Epithelial cell of esophagus (primary cell): ENCODE measurements at regions not wholly inside any gene's neighbourhood (a gene's known extent, or its start where the extent isn't known, plus 50 kb on each side); places are given as distances from the start of the nearest gene placed in this dataset.

Experiments used
- DNase-seq: peaks from one replicate; pipeline ENCODE4 v3.0.0; 2010; ENCODE audit warnings: low read depth
- H3K4me3 ChIP-seq: 2 replicates; pipeline ENCODE4 v1.5.1; 2011; ENCODE audit warnings: mild to moderate bottlenecking, low read length, control low read depth
- TF ChIP-seq, protein P1 (sequence below): IDR thresholded peaks from 2 replicates; pipeline ENCODE4 v1.5.1; 2011; ENCODE audit warnings: low read depth, mild to moderate bottlenecking, low read length, control low read depth, inconsistent platforms; ENCODE audit not compliant: insufficient read depth; ENCODE audit errors: missing control alignments

DNA sequence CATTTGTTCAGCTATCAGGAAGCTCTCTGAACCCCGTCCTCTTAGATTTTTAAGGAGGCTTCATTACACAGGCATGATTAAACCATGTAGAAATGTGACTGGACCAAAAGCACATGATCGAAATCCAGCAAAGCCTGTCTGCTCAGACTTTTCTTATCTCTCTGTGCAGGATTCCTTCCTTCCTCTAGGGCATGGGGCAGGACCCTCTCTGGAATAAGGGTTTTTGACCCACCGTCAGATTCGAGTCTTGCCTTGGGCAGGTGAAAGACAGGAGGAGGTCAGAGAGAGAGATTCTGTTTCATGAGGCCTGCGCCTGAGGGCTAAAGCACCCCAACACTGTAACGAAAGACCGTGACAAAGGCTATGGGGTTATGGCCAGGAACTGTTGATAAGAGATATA lies 136.8 kb downstream of the RHOU start:
- DNase-seq = no peak
- no peak overlapping the region for H3K4me3 ChIP-seq
- TF ChIP-seq, protein P1, sequence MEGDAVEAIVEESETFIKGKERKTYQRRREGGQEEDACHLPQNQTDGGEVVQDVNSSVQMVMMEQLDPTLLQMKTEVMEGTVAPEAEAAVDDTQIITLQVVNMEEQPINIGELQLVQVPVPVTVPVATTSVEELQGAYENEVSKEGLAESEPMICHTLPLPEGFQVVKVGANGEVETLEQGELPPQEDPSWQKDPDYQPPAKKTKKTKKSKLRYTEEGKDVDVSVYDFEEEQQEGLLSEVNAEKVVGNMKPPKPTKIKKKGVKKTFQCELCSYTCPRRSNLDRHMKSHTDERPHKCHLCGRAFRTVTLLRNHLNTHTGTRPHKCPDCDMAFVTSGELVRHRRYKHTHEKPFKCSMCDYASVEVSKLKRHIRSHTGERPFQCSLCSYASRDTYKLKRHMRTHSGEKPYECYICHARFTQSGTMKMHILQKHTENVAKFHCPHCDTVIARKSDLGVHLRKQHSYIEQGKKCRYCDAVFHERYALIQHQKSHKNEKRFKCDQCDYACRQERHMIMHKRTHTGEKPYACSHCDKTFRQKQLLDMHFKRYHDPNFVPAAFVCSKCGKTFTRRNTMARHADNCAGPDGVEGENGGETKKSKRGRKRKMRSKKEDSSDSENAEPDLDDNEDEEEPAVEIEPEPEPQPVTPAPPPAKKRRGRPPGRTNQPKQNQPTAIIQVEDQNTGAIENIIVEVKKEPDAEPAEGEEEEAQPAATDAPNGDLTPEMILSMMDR = no peak

DNA sequence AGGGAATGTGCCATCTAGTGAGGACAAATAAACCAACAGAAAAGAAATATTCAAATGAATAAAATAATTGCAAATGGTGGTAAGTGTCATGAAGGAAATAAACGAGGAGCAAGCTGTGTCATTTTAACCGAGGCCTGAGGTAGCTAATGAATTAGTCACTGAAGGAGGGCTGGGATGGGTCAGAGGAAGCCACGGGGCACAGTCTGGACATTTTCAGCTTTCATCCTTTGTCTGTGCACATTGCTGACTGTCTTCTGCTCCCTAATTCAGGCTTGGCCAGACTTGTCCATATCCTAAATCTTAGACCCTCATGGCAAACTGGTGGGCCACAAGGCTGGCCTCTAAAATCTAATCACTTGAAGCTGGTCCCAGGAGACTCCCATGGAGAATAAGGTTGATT lies 138.4 kb downstream of the RHOU start:
- H3K4me3 ChIP-seq = no peak overlapping the region
- TF ChIP-seq, protein P1 = no peak
- DNase-seq = no peak

GRCh38 chr1:228875741-228876140 lies 140.5 kb downstream of the RHOU start:
- DNase-seq = no peak
- H3K4me3 ChIP-seq = no peak overlapping the region
- TF ChIP-seq, protein P1 = no peak

DNA sequence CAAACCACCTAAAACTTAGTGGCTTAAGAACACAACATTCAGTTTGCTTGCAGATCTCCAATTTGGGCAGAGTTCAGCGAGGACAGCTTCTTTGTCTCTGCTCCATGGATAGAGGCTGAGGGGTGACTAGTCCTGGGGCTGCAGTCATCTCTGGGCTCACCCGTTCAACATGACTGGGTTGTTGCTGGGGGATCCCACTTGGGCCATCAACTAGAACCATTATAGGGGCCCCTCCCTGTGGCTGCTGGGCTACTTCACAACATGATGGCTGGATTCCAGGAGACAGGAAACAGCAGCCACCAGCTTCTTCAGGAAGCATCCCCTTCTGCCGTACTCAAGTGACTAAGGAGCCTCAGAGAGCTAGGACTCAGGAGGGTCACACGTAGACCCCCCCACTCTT lies 140.9 kb downstream of the RHOU start:
- TF ChIP-seq, protein P1 = no peak
- DNase-seq = no peak
- H3K4me3 ChIP-seq = no peak overlapping the region

GRCh38 chr1:228879164-228879563 lies 143.9 kb downstream of the RHOU start:
- DNase-seq = no peak
- TF ChIP-seq, protein P1 = no peak
- H3K4me3 ChIP-seq = no peak overlapping the region

DNA sequence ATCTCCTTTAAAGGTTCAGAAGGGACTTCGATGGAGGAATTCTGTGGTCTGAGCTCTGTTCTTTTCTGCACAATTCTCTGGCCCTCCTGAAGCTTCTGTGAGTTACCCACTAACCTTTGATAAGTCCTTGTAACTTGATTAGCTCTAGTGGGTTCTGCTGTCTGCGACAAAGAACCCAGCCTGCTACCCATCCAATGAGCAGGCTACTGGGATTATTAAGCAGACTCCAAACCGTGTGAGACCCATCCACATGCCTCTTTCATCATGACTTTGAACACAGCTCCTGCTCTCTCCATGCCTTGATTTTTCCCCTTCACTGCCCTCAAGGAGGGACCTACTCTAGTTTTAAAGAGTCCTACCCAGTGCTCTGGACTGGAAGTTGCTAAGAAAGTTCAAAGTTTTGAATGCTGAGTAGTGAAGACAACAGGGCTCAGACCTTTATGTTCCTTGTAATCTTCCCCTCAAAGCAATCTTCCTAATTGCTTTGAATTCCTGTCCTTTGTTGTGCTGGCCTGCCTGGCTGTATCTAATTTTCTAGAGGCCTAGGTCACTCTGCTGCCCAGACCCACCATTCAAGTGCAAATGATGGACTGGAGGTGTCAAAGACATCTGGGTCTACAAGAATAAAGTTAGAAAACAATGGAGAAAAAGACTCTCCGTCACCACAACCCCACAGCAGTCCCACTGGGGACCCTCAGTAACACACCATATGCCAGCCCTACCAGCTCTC lies 146.9 kb downstream of the RHOU start:
- no peak overlapping the region for H3K4me3 ChIP-seq

More for the DNA sequence above, 146.9 kb downstream of the RHOU start:
- TF ChIP-seq, protein P1 = no peak
- no peak for DNase-seq
